Colon (tissue), 2 donors: ENCODE measurements at regions not wholly inside any gene's neighbourhood (a gene's known extent, or its start where the extent isn't known, plus 50 kb on each side); places are given as distances from the start of the nearest gene placed in this dataset.

Source experiments
- FAIRE-seq: peaks from 2 replicates; lab custom pipeline; 2012; peaks lifted over from hg19 to GRCh38; lab: Jason Lieb, UNC
- donor health status: control.
- donor health status: control.

GRCh38 chr4:57605376-57605775, 495.2 kb upstream of the IGFBP7 start:
- no peak for FAIRE-seq

GRCh38 chr4:57602141-57602540, 492.0 kb upstream of the IGFBP7 start:
- FAIRE-seq: no peak

GRCh38 chr4:57591073-57591472, 480.9 kb upstream of the IGFBP7 start:
- no peak for FAIRE-seq

GRCh38 chr4:57588557-57588956, 478.4 kb upstream of the IGFBP7 start:
- FAIRE-seq: peak; percentile 36

DNA sequence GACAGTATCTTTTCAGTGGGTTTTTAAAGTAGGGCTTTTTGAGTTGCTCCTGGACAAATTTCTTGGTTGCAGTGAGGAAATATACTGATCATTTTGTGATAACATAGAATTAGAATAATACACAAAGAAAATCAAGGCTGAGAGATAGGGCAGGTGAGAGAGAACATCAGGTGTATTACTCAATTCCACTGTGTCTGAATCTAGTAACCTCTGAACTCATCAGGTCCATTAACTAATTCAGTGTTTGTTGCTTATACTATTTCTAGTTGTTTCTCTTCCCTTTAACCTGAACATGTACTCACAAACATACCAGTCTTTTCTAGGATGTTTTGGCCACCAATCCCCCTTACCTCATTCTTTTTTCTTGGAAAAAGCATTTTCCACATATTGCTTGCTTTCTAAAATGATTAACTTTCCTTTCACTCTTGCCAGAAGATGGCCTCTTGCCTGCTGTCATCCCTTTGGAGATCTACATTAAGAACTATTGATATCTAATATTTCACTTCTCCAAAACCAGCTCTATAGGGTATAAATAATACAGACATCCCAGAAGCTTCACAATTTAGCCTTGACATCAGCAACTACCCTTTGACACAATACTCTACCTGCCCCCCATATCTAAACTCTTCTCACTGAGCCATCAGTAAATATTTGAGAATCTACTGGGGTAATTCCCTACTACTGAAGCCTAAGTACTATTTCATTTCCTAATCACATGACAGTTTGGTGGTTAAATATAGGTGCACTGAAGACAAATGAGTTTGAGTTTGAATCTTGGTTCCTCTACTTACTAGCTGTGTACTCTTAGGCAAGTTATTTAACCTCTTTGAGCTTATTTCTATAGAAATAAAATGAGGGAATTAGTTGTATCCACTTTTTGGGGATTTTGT, 470.8 kb upstream of the IGFBP7 start:
- FAIRE-seq: no peak

- FAIRE-seq: no peak
Observed at GRCh38 chr4:57575426-57575825, 465.2 kb upstream of the IGFBP7 start.

DNA sequence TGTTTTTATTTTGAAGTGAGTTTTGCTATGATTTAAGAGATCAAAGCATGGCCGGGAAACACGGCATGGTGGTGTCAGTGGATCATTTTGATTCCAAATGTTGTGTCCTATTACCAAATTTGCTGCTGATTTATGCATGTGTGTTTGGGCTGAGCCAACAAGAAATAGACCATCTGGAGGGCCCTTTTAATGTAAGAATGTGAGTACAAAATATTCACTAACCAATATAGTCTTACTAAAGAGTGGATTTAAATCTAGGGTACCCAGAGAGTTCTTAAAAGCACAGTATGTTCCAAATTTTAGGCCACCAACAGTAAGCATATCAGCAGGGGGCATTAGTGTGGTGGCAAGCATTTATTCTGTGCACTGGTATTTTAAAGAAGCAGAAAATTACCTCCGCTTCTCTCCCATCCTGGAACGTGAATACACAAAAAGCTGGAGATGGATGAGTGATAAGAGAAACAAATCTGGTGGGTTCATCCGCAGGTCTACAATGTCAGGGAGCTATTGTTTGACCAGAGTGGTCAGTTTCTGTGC, 444.4 kb upstream of the IGFBP7 start:
- FAIRE-seq: no peak

- no peak for FAIRE-seq
Observed at GRCh38 chr4:57553728-57554127, 443.5 kb upstream of the IGFBP7 start.

DNA sequence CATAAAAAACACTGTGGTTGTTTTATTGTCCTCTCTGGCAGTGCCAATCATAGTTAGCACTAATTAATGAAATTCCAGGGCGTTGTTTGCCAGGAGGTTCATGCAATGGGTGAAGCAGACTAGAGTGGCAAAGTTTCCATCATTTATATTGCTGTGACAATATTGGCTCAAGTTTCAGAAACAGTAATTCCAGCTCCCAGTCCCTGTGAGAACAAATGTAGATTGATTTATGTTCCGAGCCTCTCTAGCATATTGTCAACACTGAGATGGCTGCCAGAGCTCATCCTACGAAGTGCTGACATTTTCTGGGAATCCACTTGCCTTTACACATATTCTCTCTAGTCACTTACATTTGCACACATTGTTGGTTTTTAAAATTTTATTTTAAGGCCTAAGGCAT, 440.0 kb upstream of the IGFBP7 start:
- FAIRE-seq: no peak

DNA sequence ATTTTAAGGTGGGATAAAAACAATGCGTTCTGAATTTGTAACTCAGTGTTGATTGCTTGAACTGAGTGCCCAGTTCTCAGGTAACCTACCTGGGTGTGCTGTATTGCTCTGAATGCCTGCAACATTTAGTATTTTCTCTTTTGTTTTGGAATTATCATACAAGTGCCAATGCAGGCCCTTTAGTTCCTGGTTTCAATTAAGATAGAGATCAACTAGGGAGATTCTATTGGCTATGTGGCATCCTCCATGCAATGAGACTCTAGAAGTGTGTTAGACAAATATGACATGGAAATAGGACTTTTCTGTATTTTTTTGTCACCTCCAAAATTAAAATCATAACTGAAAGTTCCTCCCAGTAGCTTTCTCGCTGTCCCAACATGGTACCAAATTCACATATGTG, 438.7 kb upstream of the IGFBP7 start:
- FAIRE-seq: no peak

GRCh38 chr4:57544811-57545654, 434.8 kb upstream of the IGFBP7 start:
- no peak for FAIRE-seq

GRCh38 chr4:57504797-57505530, 394.8 kb upstream of the IGFBP7 start:
- FAIRE-seq: no peak

GRCh38 chr4:57504139-57504538, 394.0 kb upstream of the IGFBP7 start:
- no peak for FAIRE-seq

- FAIRE-seq: no peak
Observed at GRCh38 chr4:57501720-57502119, 391.5 kb upstream of the IGFBP7 start.

DNA sequence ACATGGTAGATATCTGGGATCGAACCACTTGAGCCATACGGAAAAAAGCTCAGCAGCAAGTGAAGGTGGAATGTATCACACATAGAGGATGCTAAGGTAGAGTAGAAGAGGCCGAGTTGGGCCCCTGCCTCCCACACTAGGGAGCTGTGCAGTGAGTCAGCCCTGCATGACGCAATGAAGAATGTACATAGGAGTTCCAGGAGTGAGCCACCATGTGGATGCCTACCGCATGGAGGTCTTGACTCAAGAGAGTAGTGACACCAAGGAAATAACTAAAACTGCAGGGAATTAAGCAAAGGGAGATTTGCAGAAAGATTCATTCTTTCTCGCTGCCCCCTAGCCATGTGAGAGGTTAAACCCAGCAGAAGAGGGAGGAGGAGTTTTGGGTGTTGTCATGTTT, 389.6 kb upstream of the IGFBP7 start:
- no peak for FAIRE-seq

DNA sequence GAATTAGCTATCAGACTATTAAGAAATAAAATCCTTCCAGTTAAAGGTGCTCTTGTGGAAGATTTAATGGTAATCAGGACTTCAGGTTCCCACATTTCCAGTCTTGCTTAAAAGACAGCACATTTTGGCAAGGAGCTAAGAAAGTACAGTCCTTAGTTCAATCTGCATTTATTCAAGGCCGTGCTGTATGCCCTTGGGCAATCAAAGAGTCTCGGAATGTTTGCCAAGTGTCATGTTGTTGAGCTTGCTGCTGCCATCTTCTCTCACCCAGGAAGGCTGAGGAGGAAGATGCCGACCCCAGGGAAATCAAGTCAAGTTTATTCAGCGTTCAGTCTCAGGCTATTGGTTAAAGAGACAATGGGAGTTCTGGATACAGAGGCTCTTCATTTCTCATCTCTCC, 388.1 kb upstream of the IGFBP7 start:
- FAIRE-seq: no peak

- FAIRE-seq: no peak
Observed at GRCh38 chr4:57496697-57497471, 386.7 kb upstream of the IGFBP7 start.

GRCh38 chr4:57494821-57495220, 384.6 kb upstream of the IGFBP7 start:
- no peak for FAIRE-seq

- FAIRE-seq: no peak
Observed at GRCh38 chr4:57492251-57492878, 382.2 kb upstream of the IGFBP7 start.

- no peak for FAIRE-seq
Observed at GRCh38 chr4:57491388-57491787, 381.2 kb upstream of the IGFBP7 start.
